SK-N-SH (cell line): ENCODE measurements at regions not wholly inside any gene's neighbourhood (a gene's known extent, or its start where the extent isn't known, plus 50 kb on each side); places are given as distances from the start of the nearest gene placed in this dataset.

Source experiments
- EP300 ChIP-seq, 2 experiments: IDR thresholded peaks; 2 replicates each; pipeline versions ENCODE4 v1.4.0 to v1.6.1; 2012; ENCODE audit warnings: borderline replicate concordance in 1 of 2, low read depth in 1 of 2, low read length in 1 of 2
- FOXJ3 ChIP-seq: sonication (generic); formaldehyde crosslinking; IDR thresholded peaks from 2 replicates; pipeline ENCODE4 v1.5.1; 2020; ENCODE audit warnings: mild to moderate bottlenecking, missing genetic modification reagents
- GABPA ChIP-seq: IDR thresholded peaks from 2 replicates; pipeline ENCODE4 v1.4.0; 2012; ENCODE audit warnings: low read depth, mild to moderate bottlenecking
- GATA2 ChIP-seq: sonication (generic); formaldehyde crosslinking; IDR thresholded peaks from 2 replicates; pipeline ENCODE4 v1.5.0; 2020; ENCODE audit warnings: mild to moderate bottlenecking, missing genetic modification reagents
- MEF2A ChIP-seq: IDR thresholded peaks from 2 replicates; pipeline ENCODE4 v1.4.0; 2012; ENCODE audit warnings: low read depth, borderline replicate concordance
- NFIC ChIP-seq: IDR thresholded peaks from 2 replicates; pipeline ENCODE4 v1.4.0; 2012; ENCODE audit warnings: borderline replicate concordance
- NRF1 ChIP-seq: IDR thresholded peaks from 2 replicates; pipeline ENCODE4 v1.6.1; 2012; ENCODE audit warnings: low read depth, mild to moderate bottlenecking, low read length
- RAD21 ChIP-seq: IDR thresholded peaks from 2 replicates; pipeline ENCODE4 v1.6.1; 2012; ENCODE audit warnings: mild to moderate bottlenecking, low read length
- SIN3A ChIP-seq: IDR thresholded peaks from 2 replicates; pipeline ENCODE4 v1.6.1; 2012; ENCODE audit warnings: low read depth, mild to moderate bottlenecking, low read length, moderate library complexity, borderline replicate concordance
- TCF12 ChIP-seq: IDR thresholded peaks from 2 replicates; pipeline ENCODE4 v1.4.0; 2012
- TEAD4 ChIP-seq: IDR thresholded peaks from 2 replicates; pipeline ENCODE4 v1.4.0; 2012; ENCODE audit warnings: mild to moderate bottlenecking, borderline replicate concordance; ENCODE audit not compliant: insufficient read depth
- YY1 ChIP-seq: IDR thresholded peaks from 2 replicates; pipeline ENCODE4 v1.4.0; 2012; ENCODE audit warnings: low read depth, mild to moderate bottlenecking
- TF ChIP-seq, protein P1 (sequence below): IDR thresholded peaks from 2 replicates; pipeline ENCODE4 v1.4.0; 2012; ENCODE audit warnings: low read depth, borderline replicate concordance
- TF ChIP-seq, protein P2 (sequence below): IDR thresholded peaks from 2 replicates; pipeline ENCODE4 v1.4.0; 2012; ENCODE audit warnings: low read depth, borderline replicate concordance
- TF ChIP-seq, protein P3 (sequence below): fragments of 150-350 bp; IDR thresholded peaks from 2 replicates; pipeline ENCODE4 v1.6.1; 2016; ENCODE audit warnings: mild to moderate bottlenecking, low read depth, low read length
- TF ChIP-seq, protein P4 (sequence below): IDR thresholded peaks from 2 replicates; pipeline ENCODE4 v1.6.1; 2012; ENCODE audit warnings: mild to moderate bottlenecking, low read depth, low read length, moderate library complexity
- TF ChIP-seq, protein P5 (sequence below): fragments of 150-350 bp; IDR thresholded peaks from 2 replicates; pipeline ENCODE4 v1.6.1; 2017; ENCODE audit warnings: antibody characterized with exemption, low read length, low read depth, borderline replicate concordance

DNA sequence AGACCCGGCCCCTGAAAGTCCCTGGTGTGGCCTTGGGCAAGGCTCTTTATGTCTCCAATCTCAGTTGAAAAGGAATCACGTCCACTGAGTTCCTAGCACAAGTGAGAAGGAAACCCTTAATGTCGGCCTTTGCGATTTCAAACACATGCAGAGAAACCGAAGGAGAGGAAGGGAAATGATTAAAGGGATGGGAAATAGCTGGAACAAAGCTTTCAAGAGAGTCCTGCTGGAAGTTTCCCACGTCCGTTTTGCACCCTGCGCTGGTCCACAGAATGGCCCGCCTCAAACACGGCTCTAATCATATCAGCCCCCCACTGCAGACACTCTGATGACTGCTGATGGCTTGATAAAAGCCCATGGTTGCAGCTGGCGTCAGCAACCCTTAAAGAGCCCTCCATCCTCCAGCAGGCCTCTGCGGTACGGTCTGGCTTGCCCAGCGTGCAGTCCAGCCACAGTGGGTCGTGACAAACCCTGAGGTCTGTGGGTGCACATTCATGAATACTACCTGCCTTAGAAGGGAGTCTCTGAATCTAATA, 765.5 kb upstream of the EEF2KMT start (continued):
- TF ChIP-seq RAD21 (peak; percentile 27; the same call in 1 of the 2 replicates), TCF12 (no peak), YY1 (no peak), GATA2 (CRISPR knock-in tag) (peak; percentile 98), NRF1 (no peak), FOXJ3 (0 out of 2 replicates have a peak, but pooled peaks have one; percentile 63), MEF2A (no peak), EP300 (IDR thresholded peaks at IDR 0.05; ENCODE audit: borderline replicate concordance in 1 of 2, low read depth in 1 of 2, low read length in 1 of 2) (peak in 1 of 2 experiments; percentile 81; a peak in 2 of 4 replicates), GABPA (no peak), TEAD4 (no peak), SIN3A (no peak), NFIC (no peak)
- TF ChIP-seq, protein P1, sequence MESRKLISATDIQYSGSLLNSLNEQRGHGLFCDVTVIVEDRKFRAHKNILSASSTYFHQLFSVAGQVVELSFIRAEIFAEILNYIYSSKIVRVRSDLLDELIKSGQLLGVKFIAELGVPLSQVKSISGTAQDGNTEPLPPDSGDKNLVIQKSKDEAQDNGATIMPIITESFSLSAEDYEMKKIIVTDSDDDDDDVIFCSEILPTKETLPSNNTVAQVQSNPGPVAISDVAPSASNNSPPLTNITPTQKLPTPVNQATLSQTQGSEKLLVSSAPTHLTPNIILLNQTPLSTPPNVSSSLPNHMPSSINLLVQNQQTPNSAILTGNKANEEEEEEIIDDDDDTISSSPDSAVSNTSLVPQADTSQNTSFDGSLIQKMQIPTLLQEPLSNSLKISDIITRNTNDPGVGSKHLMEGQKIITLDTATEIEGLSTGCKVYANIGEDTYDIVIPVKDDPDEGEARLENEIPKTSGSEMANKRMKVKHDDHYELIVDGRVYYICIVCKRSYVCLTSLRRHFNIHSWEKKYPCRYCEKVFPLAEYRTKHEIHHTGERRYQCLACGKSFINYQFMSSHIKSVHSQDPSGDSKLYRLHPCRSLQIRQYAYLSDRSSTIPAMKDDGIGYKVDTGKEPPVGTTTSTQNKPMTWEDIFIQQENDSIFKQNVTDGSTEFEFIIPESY, result no peak
- TF ChIP-seq, protein P2, sequence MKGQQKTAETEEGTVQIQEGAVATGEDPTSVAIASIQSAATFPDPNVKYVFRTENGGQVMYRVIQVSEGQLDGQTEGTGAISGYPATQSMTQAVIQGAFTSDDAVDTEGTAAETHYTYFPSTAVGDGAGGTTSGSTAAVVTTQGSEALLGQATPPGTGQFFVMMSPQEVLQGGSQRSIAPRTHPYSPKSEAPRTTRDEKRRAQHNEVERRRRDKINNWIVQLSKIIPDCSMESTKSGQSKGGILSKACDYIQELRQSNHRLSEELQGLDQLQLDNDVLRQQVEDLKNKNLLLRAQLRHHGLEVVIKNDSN, result no peak
- TF ChIP-seq, protein P3, sequence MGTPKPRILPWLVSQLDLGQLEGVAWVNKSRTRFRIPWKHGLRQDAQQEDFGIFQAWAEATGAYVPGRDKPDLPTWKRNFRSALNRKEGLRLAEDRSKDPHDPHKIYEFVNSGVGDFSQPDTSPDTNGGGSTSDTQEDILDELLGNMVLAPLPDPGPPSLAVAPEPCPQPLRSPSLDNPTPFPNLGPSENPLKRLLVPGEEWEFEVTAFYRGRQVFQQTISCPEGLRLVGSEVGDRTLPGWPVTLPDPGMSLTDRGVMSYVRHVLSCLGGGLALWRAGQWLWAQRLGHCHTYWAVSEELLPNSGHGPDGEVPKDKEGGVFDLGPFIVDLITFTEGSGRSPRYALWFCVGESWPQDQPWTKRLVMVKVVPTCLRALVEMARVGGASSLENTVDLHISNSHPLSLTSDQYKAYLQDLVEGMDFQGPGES, result no peak
- TF ChIP-seq, protein P4, sequence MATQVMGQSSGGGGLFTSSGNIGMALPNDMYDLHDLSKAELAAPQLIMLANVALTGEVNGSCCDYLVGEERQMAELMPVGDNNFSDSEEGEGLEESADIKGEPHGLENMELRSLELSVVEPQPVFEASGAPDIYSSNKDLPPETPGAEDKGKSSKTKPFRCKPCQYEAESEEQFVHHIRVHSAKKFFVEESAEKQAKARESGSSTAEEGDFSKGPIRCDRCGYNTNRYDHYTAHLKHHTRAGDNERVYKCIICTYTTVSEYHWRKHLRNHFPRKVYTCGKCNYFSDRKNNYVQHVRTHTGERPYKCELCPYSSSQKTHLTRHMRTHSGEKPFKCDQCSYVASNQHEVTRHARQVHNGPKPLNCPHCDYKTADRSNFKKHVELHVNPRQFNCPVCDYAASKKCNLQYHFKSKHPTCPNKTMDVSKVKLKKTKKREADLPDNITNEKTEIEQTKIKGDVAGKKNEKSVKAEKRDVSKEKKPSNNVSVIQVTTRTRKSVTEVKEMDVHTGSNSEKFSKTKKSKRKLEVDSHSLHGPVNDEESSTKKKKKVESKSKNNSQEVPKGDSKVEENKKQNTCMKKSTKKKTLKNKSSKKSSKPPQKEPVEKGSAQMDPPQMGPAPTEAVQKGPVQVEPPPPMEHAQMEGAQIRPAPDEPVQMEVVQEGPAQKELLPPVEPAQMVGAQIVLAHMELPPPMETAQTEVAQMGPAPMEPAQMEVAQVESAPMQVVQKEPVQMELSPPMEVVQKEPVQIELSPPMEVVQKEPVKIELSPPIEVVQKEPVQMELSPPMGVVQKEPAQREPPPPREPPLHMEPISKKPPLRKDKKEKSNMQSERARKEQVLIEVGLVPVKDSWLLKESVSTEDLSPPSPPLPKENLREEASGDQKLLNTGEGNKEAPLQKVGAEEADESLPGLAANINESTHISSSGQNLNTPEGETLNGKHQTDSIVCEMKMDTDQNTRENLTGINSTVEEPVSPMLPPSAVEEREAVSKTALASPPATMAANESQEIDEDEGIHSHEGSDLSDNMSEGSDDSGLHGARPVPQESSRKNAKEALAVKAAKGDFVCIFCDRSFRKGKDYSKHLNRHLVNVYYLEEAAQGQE, result no peak
- TF ChIP-seq, protein P5, sequence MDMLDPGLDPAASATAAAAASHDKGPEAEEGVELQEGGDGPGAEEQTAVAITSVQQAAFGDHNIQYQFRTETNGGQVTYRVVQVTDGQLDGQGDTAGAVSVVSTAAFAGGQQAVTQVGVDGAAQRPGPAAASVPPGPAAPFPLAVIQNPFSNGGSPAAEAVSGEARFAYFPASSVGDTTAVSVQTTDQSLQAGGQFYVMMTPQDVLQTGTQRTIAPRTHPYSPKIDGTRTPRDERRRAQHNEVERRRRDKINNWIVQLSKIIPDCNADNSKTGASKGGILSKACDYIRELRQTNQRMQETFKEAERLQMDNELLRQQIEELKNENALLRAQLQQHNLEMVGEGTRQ, result no peak
